ENCODE measurements at regions not wholly inside any gene's neighbourhood (a gene's known extent, or its start where the extent isn't known, plus 50 kb on each side); places are given as distances from the start of the nearest gene placed in this dataset.
"Not testable (repeated sequence)": the region's sequence is repeated elsewhere in the genome, so short reads cannot be mapped to it uniquely, and the experiment has no call there.

DNA sequence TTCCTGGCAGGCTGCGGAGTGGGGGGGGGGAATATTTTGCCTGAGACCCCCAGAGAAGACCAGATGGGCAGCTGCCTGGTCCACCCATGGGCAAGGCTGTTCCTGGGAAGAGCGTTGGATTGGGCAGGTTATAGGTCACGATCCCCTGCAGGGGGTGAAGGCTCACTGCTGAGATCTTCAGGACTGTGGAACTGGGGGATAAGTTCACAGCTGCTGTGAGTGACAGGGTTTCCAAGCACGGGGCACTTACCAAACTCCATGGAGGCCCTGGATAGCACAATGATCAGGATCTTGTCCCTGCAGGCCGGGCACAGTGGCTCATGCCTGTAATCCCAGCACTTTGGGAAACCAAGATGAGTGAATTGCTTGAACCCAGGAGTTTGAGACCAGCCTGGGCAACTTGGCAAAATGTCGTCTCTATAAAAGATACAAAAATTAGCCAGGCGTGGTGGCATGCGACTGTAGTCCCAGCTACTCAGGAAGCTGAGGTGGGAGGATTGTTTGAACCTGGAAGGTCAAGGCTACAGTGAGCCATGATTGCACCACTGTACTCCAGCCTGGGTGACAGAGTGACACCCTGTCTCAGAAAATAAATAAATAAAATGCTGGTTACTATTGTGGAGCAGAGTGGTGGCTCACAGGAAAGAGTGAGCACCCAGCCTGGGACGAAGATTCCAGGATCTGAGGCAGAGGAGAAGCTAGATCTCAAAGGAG, 68.0 kb upstream of the HELT start:
- no peak for DNase-seq

DNA sequence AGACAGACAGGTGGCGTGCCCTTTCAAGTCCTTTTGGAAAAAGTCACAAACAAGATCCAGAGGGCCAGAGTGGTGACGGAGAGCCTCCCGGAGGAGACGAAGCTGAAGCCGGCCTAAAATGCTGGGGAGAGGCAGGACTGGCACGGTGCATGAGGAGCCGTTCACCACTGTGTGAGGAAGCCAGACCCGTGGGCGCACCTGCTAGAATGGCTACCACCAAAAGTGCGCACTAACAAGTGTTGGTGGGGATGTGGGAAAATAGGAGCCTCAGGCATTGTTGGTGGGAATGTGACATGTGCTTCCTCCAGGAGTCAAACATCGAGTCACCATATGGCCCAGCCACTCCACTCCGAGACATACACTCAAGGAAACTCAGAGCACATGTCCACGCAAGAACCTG, 67.4 kb upstream of the HELT start:
- no peak for DNase-seq

DNA sequence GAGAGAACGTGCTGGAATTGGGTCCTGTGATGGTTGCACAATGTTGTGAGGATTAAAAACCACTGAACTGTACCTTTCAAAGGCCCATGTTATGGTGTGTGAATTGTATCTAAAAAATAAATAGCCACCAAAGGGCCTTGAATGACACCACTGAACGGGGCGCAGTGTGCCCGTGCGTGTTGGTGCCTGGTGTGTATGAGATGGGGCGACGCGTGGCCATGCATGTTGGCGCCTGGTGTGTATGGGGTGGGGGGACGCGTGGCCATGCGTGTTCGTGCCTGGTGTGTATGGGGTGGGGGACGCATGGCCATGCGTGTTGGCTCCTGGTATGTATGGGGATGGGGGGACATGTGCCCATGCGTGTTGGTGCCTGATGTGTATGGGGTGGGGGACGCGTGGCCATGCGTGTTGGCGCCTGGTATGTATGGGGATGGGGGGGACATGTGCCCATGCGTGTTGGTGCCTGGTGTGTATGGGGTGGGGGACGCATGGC, 66.6 kb upstream of the HELT start:
- no peak for DNase-seq

DNA sequence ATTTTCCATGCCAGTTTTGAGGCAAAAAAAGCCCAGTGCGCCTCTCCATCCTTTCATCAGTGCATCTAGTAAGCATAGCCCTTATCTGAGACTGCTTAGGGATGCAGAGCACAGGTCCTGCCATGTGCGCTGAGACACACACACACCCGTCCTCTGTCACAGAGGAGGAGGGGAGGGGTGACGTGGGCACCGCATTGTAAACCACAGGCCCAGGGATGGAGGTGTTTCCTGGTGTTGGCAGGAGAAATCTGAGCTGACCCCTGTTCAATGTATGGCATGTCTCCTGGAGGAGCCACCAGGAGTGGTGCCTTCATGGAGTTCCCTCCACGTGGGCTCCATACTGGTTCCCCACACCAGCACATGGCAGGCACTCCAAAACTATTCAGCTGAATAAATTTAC, 65.8 kb upstream of the HELT start:
- no peak for DNase-seq

DNA sequence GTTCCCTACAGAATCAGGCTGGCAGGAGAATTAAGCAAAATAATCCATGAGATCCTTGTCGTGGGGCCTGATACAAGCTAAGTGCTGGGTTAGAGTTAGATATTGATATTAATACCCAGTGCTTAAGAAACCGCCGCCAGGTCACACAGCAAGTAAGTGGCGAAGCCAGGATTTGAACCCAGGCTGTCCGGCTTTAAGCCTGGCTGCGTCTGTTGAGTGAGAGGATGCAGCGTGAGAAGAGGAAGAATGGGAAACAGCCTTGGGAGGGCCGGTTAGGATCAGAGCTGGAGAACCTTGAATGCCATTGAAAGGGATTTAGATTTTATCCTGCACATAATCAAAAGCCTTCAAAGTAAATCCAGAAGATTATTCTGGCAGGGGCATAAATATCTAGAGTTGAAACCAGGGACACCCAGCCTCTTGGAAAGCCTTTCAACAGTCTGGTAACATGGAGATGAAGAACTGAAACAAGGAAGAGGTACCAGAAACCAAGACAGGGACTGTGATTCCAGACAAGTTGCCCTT, 64.8 kb upstream of the HELT start:
- DNase-seq: no peak

DNA sequence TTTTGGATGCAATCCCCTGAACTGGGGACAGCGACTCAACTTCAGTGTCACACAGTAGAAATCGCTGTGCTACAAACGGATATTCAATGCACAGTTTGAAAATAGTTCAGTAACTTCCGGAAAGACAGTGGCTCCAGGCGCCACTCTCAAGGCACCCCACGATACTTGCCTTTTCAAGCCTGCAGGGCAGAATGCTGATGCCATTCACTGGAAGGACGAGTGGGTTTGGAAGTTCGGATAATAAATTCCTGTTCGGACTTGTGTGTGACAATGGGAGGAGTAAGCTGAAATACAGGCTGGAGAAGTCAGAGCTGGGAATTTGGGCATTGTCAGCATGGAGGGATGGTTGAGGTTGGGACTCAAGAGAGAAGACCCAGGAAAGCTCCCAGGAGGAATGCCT, 64.3 kb upstream of the HELT start:
- no peak for DNase-seq

DNA sequence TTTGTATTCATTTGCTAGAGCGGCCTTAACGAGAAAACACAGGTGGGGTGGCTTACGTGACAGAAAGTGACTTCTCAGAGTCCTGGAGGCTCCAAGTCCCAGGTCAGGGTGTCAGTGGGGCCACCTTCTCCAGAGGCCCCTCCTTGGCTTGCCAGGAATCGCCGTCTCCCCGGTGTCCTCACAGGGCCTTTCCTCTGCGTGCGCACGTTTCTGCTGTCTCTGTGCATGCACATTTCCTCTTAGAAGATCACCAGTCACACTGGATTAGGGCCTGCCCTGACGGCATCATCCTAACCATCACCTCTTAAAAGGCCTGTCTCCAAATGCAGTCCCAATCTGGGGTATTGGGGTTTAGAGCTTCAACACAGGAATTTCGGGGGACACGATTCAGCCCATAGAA, 63.8 kb upstream of the HELT start:
- no peak for DNase-seq

DNA sequence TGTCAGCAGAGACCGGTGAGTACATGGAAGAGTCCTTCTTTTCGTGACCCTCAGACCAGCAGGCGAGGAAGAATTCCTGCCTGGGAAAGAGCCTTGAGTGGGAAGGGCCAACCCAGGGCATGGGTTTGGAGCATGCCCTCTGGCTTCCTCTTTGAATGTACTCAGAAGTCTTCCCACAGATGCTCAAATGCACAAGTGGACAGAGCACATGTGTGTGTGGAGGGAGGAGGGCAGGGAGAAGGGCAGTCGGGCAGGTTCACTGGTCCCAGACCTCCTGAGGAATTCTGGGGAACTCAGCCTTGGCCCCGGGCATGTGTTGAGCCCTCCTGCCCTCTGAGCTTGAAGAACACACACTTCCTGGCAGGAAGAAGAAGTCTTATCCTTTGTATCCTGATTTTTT, 63.2 kb upstream of the HELT start:
- DNase-seq: no peak

DNA sequence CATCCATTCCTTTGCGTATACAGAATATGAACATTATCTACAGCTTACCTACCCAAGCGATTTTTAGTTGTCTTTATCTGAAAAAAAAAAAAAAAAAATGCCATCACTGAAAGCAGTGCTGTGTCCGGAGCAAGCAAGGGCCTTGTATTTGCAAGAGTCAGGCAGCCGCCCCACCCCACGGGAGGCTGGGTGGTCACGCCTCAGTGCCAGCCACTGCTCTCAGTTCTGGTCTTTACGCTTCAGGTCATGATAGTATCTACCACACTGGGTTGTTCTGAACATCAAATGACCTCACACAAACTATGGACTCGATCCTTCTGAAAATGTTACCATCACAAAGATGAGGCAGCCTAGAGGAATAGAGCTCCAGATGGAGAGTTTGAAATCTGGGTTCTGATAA, 62.7 kb upstream of the HELT start:
- no peak for DNase-seq

DNA sequence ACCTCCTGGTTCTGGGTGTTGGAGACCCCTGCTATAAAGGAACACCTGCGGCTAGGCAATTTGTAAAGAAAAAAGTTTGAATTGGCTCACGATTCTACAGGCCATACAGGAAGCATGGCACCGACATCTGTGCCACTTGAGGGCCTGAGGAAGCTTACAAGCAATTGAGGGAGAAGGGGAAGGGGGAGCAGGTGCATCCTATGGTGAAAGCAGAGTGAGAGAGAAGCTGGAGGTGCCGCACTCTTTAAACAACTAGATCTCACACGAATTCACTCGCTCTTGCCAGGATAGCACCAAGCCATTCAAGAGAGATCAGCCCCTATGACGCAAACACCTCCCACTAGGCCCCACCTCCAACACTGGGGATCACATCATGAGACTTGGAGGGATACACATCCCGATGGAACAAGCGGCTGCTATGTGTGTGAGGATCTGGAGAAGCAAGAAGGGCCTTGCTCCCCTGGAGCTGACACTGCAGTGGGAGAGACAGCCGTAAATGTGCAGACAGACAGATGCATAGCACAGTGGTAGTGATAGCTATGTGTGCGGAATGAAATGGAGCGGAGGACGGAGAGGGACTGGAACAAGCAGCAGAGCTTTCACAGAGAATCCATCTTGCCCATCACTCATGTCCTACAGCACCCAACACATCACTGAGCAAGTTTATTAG, 60.7 kb upstream of the HELT start:
- peak; percentile 60 for DNase-seq

DNA sequence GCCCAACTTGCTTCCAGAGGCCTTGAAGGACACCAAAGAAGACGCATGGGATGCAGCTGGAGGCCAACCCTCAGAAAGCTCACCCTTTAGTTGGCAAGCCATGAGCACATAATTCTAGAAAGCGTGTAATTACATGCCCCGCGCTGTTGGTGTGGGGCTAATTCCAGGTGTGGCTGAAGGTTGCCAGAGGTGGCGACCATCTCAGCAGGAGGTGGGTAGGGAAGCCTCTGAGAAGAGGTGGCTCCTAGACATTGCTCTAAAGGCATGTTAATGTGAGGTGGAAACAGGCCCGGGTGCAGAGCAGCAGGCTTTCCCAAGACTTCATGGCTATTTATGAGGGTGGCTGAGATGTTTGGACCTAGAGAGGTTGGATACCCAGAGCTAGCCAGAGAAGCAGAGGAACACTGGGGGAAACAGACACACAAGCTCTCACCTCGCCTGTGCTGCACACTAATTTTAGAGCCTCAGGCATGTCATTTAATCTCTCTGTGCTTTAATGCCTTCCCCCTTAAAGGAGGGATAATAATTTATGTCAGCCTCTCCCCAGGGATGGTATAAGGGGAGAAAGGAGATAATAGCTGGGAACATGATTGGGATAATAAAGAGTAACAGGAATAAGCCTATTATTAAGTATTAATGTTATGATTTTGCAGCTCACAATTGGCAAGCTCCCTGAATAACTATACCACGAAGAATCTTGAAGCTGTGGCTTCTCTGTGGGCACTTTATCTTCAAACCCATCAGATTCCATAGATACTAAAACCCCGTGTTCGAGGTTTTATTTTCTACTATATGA, 60.0 kb upstream of the HELT start:
- peak; percentile 57 for DNase-seq

DNA sequence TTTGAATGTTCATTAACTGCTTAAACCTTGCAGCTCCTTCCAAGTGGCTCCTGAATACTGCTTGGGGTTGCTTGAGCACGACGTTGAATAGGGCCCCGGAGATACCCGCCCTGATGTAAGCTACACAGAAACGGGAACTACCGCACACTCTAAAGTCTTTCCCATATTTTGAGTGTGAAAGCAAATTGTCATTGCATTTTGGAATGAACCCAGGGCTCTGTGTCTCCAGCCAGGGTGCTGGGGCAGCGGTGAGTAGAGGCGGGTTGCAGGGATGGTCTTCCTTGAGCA, 59.4 kb upstream of the HELT start:
- no peak for DNase-seq

DNA sequence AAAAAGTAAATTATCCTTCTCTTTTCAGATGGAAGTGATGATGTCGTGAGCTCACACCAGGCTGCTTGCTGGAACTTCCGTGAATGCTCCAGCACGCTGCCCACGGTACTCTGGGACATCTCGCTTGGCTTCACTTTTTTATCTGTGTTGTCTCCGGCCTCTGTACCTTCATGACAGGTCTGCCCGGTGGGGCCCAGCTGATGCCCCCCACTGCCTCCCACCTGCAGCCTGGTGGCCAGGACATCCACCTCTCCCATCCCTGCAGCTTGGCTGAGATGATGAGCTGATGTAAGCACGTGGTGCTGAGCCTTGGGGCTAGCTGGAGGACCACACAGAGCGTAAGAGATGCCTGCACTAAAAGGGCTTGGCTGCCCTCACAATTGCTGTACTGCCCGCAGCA, 59.0 kb upstream of the HELT start:
- DNase-seq: no peak

DNA sequence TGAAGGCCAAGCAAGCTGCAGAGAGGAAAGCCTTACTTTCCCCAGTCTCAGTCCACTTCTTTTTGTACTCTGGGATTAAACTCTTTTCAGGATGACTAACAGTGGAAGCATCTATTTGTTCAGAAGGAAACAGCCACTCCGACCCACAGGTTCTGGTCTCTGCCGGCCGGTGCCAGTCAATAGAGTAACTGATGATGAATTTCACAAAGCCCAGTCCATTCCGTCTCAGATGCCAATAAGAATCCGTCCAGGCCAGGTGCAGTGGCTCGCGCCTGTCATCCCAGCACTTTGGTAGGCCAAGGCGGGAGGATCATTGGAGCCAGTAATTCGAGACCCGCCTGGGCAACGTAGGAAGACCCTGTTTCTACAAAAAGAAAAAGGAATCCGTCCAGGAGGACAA, 58.5 kb upstream of the HELT start:
- no peak for DNase-seq

DNA sequence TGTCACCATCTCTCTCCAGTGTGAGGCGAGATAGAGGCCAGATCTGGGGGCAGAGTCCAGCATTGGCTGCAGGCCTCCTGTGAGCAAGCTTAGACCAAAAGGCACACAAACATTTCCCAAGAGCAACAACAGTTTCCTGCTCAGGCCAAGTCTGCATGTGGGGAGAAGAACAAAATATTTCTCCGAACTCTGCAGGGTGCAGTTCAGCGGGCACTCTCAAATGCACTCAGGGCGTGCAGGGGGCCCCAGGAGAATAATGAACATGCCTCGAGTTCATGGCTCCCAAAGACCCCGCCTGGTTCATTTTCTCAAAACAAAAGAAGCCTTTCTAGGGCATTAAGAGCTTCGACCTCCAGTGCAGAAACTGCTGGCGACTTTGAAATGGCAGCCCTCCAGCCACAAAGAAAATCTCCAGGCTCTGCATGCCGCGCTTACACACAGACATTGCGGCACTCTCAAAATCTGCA, 57.8 kb upstream of the HELT start:
- DNase-seq: no peak

DNA sequence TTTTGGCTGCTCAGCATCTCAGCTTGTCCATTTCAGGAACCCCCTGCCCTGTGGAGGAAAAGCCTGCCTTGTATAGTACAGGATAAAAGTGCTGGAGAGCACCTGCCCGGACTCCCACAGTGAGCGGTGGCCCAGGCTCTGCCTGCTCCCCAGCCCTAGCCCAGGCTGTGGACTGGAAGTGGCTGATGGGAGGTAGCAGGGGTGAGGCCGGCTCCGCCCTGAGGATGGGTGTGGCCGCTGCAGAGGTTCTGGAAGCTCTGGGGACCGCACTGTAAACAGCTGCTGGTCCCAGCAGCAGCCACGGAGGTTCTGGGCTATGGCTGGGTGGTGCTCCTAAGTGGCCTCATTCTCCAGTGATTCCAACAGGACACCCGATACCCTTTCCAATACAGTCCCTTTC, 56.6 kb upstream of the HELT start:
- DNase-seq: no peak

DNA sequence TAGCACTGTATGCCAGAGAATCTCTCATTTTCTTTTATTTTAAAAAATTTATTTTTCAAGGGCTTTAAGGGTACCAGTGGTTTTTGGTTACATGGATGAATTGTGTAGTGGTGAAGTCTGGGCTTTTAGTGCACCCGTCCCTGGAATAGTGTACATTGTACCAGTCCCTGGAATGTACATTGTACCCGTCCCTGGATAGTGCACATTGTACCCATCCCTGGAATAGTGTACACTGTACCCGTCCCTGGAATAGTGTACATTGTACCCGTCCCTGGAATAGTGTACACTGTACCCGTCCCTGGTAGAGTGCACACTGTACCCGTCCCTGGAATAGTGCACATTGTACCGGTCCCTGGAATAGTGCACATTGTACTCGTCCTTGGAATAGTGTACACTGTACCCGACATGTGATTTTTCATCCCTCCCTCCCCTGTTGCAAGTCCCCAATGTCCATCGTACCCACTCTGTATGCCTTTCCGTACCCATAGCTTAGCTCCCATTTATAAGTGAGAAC, 56.1 kb upstream of the HELT start:
- no peak for DNase-seq

DNA sequence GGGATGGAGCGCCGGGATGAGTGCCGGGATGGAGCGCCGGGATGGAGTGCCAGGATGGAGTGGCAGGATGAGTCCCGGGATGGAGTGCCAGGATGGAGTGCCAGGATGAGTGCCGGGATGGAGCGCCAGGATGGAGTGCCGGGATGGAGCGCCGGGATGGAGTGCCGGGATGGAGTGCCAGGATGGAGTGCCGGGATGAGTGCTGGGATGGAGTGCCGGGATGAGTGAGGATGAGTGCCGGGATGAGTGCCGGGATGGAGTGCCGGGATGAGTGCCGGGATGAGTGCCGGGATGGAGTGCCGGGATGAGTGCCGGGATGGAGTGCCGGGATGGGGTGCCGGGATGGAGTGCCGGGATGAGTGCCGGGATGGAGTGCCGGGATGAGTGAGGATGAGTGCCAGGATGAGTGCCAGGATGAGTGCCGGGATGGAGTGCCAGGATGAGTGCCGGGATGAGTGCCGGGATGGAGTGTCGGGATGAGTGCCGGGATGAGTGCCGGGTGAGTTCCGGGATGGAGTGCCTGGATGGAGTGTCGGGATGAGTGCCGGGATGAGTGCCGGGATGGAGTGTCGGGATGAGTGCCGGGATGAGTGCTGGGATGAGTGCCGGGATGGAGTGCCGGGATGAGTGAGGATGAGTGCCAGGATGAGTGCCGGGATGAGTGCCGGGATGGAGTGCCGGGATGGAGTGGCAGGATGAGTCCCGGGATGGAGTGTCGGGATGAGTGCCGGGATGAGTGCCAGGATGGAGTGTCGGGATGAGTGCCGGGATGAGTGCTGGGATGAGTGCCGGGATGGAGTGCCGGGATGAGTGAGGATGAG, 52.9 kb upstream of the HELT start:
- not testable (repeated sequence) for DNase-seq

DNA sequence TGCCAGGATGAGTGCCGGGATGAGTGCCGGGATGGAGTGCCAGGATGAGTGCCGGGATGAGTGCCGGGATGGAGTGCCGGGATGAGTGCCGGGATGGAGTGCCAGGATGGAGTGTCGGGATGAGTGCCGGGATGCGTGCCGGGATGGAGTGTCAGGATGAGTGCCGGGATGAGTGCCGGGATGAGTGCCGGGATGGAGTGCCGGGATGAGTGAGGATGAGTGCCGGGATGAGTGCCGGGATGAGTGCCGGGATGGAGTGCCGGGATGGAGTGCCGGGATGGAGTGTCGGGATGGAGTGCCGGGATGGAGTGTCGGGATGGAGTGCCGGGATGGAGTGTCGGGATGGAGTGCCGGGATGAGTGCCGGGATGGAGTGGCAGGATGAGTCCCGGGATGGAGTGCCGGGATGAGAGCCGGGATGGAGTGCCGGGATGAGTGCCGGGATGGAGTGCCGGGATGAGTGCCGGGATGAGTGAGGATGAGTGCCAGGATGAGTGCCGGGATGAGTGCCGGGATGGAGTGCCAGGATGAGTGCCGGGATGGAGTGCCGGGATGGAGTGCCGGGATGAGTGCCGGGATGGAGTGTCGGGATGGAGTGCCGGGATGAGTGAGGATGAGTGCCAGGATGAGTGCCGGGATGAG, 52.1 kb upstream of the HELT start:
- not testable (repeated sequence) for DNase-seq

DNA sequence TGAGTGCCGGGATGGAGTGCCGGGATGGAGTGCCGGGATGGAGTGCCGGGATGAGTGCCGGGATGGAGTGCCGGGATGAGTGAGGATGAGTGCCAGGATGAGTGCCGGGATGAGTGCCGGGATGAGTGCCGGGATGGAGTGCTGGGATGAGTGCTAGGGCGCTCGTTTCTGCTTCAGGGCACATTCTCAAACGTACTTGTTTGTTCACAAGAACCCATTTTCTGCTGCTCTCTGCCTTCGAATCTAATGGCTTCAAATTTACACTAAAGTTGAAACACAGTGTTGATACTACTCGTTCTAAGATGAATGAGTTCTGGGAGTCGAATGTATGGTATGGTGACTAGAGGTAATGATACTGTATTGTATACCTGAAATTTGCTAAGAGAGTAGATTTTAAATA, 50.6 kb upstream of the HELT start:
- DNase-seq: not testable (repeated sequence)

DNA sequence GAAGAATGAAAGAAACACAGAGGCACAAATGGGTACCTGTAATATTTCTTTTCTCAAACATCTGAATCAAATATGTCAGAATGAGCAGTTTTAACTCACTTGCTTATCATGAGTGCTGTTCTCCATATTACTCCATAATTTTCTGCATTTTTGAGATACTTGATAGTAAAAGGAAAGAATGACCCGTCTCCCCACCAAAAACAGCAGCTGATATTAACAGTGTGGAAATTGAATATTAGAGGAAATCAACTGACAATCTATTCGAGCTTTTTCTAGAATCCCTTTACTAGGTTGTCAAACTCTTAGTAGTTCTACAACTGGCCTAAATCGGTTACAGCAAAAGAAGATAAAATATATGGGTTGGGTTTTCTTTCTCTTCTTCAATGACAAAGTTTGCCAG, 49.9 kb upstream of the HELT start:
- no peak for DNase-seq

Data from NCI-H524 treated with DMSO at 0.1 percent for 48 hours (cell line).